ENCODE measurements at regions not wholly inside any gene's neighbourhood (a gene's known extent, or its start where the extent isn't known, plus 50 kb on each side); places are given as distances from the start of the nearest gene placed in this dataset.

DNA sequence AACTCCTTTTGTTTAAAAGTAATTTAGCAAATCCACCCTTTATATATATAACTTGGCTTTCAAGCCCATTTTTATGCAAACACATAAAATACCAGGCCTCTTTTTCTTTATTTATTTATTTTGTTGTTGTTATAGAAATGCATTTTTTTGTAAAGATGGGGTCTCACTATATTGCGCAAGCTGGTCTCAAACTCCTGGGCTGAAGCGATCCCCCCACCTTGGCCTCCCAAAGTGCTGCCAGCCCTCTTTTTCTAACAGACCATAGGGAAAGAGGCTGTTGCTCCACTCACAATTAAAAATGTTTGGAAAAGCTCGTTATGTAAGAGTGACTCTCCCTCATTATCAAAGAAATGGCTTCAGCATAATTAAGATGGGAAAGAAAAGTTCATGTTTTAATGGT is 440.9 kb downstream of the HACE1 start:
- no peak for DNase-seq (ENCODE audit: low read depth)

DNA sequence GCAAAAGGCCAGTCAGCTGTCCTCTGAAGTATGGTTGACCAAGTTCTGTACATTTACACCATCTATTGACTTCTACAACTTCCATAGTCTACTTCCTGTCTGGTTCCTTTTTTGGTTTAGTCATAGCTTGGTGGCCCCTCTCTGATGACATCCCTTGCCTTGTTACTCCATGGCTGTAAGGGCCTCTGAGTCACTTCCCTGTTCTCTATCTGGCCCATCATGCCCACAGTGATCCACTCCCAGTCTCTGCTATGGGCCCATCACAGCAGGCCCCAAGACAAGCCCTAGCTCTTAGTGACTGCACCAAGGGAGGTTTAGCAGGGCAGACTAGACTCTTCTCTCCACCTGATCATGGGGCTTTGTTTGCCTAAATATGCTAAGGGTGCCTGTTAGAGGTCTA is 441.6 kb downstream of the HACE1 start:
- no peak for DNase-seq (ENCODE audit: low read depth)

DNA sequence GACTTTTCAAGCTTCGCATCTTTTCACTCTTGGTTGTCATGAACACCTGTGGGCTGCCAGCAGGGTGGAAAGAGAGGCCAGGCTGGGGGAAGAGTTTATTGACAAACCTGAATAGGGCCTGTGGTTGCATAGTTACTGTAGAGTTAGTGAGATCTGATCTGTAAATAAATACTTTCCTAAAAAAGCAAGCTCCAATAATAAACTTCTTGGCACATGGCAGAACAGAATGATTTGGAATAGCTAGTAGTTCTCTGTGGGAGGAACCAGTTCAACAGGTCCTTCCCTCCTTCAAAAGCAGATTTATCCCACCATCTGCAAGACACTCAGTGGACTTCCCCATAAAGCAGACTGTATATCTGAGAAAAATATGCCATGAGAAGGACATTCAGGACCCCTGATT is 445.0 kb downstream of the HACE1 start:
- DNase-seq (ENCODE audit: low read depth) = no peak

DNA sequence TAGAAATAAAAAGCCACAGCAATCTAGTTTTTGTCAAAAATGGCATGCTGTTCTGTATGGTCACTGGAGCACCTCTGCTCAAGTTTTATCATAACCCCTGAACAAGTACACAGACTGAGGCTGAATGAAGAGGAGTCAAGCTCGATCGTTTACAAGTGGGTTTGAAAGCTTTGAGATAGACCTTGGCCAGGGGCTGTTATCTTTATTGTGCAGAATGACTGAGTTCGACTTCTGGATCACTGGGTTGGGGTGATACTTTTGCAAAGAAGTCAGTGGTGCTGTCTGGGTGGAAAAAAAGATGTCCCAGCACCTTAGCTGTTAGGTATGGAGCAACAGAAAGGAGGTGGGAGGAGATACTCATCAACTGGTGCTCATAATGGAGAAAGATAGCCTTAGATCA is 446.0 kb downstream of the HACE1 start:
- no peak for DNase-seq (ENCODE audit: low read depth)

DNA sequence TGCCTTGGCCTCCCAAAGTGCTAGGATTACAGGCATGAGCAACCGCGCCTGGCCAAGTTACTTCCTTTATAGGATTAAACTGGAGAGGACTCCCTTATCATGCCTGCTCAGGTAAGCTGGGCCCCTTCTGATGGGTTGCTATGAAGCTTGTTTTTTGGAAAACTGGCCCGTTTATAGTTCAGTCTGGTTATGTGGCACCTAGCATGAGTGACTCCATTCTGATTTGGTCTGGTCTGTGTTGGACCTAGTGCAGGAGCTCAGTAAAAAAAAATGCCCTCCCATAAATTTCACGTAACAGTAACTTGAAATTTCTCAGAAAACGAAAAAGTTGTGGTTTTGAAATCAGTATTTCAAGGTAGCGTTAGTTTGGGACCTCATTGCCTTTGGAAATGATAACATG is 448.4 kb downstream of the HACE1 start:
- no peak for DNase-seq (ENCODE audit: low read depth)

DNA sequence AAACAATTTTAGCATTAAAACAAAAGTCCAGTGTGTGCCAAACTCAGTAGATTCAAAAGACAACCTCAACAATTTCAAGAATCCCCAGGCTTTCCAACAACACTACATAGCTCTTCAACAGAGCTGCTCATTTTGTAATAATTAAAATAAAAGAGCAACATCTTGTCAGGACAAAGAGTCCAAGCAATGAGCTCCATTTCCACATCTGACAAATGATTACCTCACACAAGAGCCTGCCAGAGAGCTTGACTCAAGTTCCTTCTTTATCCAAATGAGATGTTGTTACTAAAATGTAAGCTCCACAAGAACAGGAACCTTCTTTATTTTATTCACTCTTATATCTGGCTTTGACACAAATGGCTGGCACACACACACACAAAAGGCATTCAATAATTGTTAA is 449.8 kb downstream of the HACE1 start:
- DNase-seq (ENCODE audit: low read depth) = no peak

DNA sequence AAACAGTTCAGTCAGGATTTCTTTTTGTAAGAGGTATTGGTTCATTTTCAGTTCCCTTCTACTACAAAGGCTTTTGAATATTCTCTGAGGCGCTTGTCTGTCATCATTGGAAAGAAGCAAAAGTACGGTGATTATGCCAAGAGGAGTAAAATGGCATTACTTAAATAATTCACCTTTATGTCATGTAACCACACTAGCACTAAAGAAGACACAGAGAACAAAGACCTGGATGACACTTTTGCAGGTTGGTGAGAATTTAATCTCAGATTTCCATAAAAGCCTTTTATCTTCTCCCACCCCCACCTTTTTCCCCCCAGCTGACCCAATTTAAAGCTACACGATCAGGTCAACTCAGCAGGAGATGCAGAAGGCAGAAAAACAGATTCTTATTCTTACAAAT is 451.8 kb downstream of the HACE1 start:
- no peak for DNase-seq (ENCODE audit: low read depth)

DNA sequence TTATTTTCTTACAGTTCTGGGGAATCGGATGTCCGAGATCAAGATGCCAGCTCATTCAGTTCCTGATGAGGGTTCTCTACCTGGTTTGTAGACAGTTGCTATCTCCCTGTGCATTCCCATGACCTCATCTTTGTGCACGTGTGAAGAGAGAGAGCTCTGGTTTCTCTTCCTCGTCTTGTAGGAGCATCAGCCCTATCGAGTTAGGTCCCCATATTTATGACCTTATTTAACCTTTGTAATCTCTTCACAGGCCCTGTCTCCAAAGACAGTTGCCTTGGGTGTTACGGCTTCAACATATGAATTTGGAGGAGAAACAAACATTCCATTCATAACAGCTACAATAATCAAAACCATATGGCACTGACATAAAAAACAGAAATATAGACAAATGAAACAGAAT is 455.3 kb downstream of the HACE1 start:
- no peak for DNase-seq (ENCODE audit: low read depth)

DNA sequence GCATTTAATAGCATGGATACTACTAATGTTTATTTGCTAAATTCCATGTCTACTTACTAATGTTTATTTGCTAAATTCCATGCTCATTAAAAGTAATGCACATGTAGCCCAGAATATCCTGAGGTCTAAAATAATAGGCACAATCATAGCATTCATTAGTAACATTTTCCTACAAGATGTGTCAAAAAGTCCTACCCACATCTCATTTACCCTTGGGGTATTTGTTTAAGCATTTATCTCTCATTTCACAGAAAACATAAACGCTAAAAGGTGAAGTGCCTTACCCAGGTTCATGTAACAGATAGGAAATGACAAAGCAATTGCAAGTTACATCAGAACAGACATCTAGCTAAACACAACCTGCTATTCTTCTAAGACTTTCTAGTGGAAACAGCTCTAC is 457.1 kb downstream of the HACE1 start:
- no peak for DNase-seq (ENCODE audit: low read depth)

DNA sequence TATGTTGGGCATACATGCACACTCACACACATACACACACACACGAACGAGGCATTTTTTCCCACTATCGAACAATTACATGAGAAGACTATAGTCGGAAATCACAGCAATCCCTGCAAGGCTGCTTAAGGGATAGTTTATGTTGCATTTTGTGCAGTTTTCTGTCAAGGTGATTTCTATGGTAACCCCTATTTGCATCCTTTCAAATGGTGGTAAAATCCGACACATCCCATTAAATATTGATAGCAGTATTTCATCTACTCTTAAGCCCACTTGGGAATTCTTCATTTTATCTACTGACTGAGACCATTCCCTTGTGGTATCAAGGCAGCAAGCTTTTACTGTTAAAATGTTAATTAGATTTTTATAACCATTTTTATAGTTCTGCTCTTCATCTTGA is 457.8 kb downstream of the HACE1 start:
- DNase-seq (ENCODE audit: low read depth) = no peak

DNA sequence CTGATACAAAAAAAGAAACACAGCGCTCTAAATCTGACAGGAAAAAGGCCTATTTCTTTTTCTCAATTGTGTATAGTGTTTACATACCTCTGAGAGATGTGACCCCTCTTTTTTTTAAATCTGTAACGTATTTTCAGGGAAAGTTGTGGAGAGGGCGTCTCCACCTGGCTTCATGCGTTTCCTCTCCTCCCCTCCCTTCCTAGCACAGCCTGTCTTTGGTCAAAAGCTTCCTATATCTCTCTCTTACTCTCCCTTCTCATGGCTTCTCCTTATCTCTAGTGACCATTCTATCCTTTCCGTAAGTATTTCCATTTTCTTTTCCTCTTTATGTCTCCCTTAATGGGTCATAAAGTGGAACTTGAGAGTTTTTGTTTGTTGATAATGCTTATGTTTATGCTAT is 458.9 kb downstream of the HACE1 start:
- no peak for DNase-seq (ENCODE audit: low read depth)

DNA sequence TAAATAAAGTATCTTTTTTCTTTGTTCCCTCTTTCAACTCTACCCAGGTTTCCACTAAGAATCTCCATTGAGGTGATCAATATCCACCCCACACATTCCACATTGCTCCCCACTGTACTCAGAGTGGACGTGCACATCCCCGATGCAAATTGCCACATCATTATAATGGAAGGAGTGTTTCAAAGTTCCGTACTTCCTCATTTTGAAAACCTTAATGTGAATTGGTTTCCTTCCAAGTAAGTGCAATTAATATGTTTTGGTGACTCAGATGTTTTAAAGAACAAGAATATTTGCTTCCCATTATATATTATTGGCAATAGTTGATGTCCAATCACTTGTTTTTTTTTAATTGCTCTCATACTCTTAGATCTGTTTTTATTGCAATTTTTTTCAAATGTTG is 463.6 kb downstream of the HACE1 start:
- DNase-seq (ENCODE audit: low read depth) = no peak

DNA sequence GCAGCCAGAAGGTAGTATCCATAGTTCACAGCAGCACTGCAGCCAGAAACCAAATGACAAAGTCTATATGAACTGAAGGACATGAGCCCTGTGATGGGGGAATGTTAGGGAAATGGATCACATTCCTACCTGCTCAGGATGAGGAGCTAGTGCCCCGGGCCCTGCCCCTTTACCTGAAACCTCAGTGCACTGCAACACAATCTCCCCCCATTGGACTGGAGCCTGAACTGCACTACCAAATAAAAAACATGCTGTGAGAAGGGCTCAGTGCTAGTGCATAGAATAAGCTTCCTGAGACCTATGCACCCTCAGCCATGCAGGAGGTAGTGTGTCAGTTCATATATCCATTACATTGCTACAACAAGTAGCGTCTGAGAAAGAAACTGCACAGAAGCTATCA is 477.8 kb downstream of the HACE1 start:
- DNase-seq (ENCODE audit: low read depth) = no peak

DNA sequence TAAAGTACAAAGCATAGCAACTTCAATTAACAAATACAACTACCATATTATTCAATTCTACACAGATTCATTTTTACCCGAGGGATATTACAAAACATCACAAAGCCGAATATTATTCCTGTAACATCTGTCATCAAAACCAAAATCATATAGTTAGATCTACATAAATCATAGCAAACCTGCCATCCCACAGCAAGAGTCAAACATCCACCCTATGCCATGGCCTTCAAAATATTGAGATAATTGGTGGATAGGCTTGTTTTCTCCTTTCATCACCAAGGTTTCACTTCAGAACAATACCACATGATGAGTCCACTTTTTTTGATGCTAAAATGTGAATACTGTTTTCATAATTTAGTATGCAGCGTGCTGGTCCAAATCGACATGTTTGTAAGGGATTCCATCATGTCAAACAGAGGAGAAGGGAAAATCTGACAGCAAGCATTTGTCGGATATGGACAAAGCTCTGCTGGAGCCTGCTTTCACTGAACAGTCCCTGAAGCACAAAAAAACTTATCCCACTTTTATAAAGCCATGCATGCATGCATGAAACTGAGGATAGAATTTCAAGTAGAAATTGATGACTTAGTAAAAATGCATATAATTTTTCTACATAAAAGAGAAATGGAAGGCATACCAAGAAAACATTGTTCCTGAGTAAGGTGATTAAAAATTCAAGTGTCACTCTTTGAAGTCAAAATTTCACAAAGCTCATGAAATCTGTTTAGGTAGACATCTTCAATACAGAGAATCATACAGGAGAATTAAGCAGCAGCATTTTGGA is 494.1 kb downstream of the HACE1 start:
- DNase-seq (ENCODE audit: low read depth) = no peak

DNA sequence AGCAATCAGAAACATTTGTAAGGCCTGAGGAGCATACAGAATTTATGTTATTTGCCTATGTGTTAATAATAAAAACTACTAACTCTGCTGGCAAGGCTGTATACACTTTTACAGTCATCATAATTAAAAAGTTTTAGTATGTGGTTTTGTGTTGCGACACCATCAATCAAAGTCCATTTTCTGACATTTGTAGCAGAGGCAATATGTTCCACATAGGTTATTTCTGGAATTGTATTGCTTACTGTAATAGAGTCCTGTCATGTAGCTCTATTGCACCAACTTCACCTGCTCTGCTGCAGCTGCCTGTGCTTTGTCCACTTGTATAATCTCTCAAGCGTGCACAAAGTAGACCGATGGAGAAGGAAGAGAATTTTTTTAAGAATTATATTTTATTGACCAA is 501.8 kb downstream of the HACE1 start:
- DNase-seq (ENCODE audit: low read depth) = no peak

DNA sequence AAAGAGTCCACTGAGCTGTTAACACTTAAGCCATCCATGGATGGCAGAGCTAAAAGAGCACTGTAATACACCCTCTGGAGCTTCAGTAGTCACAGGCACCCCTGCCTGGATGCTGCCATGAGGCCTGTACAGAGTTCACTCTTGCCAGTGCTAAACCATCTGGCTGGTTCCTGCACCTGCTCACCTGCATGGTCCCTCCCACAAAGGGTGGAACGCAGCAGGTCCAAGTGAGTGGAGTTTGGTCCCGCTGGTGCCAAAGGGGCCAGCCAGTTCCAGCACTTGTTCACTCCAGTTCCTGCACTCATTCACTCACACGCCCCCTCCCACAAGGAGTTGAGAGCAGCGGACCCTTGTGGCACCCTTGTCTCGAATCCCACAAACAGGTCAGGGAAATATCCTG is 503.5 kb downstream of the HACE1 start:
- DNase-seq (ENCODE audit: low read depth) = no peak

DNA sequence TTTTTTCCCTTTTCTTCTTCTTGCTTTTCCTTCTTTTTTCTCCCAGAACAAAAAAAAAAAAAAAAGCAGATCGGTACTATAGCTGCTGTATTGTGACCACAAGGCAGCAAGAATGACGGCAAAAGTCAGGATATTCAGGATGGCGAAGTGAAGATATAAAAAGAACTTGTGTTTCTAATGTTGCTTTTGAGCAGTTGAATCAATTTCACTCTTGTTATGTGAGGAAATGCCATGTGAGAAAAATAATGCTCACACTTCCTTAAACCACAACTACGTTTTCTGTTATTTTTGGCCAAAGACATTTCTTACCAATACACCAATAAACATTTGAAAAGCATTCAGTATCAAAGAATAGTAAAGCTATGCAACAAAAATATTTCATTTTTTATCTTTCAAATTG is 510.5 kb downstream of the HACE1 start:
- DNase-seq (ENCODE audit: low read depth) = no peak

DNA sequence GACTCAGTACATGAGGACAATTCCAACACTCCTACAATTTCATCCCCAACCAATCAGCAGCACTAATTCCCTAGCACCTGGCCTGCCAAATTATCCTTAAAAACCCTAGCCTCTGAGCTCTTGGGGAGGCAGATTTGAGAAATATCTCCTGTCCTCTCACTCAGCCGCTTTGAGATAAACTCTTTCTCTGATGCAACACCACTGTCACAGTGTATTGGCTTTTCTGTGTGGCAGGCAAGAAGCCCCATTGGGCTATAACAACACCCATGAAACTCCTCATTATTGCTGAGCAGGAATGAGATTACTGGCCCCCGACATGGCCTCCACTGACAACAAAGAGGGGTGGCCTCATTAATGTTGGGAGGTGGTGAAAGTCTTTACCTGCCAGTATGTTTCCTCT is 515.5 kb downstream of the HACE1 start:
- no peak for DNase-seq (ENCODE audit: low read depth)

DNA sequence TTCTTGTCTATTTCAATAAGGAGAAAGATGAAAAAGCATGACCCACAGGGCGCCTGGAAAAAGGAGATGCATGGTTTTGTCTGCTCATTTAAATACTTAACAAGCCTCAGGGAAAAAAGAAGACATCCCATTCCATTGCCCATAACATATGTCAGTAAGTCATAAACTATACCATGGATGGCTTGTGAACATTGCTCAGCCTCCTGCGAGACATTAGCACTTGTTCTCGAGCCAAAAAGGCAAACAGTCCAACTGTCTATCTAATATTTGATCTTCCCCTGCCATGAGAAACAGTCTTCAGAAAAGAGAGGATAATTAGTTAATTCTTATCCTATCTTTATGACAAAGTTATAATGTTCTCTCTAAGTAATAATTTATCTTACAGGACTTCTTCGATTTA is 527.4 kb downstream of the HACE1 start:
- DNase-seq (ENCODE audit: low read depth) = no peak

DNA sequence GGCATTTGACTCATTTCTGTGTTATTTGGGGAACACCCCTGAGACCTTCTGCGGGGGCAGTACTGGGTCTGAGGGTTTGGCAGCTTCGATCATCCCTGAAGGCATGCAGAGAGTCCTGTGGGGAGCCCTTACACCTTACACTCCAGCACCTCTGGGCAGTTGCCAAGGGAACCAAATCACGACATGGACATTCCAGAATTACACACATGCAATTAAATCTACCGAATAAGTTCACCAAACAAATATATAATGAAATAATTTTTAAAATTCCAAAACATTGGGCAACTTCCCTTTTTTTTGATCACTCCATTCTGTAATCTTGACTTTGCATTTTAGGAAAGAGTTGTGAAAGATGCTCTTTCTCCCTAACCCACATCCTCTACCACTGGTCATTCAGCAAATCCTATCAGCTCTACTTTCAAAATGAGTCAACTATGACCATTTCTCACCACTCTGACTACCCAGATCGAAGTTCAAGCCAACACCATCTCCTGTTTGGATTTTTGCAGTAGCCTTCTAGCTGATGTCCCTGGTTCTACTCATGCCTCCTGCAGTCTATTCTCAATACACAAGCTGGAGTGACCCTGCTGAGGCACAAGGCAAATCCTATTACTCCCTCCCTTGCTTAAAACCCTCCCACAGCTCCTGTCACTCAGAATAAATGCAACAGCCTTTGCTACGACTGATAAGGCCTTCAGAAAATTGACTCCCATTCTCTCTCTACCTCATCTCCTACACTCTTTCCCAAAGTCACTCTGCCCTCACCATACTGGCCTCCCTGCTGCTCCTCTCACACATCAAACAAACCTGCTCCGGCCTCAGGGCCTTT is 533.3 kb downstream of the HACE1 start:
- peak; percentile 88 for DNase-seq (ENCODE audit: low read depth)

DNA sequence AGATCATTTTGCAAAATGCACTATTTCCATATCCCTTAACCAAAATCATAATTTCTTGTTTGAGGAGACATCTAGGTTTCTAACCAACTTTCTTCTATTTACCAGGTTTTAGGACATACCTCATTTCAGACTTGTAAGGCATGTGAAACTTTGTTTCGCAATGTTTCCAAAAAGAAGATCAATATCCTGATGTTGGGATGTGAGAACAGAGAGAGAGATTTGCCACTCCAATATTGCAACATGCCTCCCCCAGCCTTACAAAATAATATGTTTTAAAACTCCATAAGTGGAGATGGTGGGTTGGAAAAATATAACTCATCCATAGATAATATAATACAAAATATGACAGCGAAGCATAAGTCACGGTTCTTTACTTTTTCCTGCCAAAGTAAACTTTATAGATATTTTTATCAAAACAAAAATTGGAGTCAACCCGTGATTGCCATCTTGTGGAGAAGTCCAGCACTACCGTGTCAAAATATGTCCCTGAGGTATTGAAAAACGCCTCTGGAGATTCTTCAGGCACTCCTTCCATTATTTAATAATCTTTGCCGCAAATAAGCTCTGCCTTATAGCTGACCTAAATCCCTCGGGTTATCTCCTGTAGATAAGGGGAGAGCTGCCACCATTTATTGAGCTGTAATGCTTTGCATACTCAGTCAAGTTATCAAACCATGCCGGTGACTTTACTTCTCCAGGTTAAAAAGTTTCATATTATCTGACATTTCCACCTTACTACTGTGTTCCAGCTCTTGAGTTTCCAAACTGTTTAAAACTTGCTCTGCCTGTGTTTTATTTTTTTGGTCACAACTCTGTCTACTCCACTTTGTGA is 534.2 kb downstream of the HACE1 start:
- peak; percentile 49 for DNase-seq (ENCODE audit: low read depth)

DNA sequence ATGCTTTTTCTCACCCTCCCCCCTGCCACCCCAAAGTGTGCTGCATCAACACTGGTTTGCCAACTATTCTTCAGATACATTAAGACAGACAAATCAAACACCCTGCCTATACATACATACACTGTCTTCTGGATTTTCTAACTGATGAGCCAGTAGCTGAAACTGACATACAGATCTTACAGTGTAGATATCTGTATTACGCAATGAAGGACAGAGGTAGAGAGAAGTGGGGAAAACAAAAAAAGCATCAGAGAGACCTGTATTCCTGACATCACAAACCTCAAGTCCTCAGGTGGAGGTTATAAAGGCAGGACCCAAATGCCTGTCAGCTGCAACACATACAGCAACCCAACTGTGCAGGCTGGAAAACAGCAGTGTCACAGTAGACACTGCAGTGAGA is 535.4 kb downstream of the HACE1 start:
- no peak for DNase-seq (ENCODE audit: low read depth)

DNA sequence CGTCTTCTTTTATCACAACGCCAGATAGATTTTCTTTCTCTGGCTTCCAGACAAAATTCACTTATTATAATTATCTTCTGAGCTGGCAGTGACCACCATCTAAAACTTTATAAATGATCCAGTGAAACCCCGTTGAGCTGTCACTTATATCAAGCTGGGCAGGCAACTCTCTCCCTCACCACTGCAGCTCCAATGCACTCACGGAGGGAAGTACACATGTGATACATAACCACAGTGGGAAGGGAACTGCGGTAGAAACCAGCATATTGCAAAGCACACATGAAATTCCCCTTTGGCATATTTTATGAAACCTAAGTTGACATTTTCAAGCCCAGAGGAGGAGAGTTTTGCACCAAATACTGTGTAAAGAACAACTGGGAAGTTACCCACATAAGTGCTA is 536.9 kb downstream of the HACE1 start:
- DNase-seq (ENCODE audit: low read depth) = no peak

All from HS-5 (cell line).